Endodermal cell (in vitro differentiated cells): ENCODE measurements at regions not wholly inside any gene's neighbourhood (a gene's known extent, or its start where the extent isn't known, plus 50 kb on each side); places are given as distances from the start of the nearest gene placed in this dataset.

Experiments used
- DNase-seq: peaks from one replicate; pipeline ENCODE4 v3.0.0-alpha.2; 2017
- H3K27ac ChIP-seq: 2 replicates; pipeline ENCODE4 v1.5.1; 2013; ENCODE audit warnings: mild to moderate bottlenecking, low read depth, low read length, moderate library complexity
- H3K27me3 ChIP-seq: 2 replicates; pipeline ENCODE4 v1.6.1; 2013; ENCODE audit warnings: mild to moderate bottlenecking, low read length, moderate library complexity; ENCODE audit not compliant: insufficient read depth, control insufficient read depth, poor library complexity, severe bottlenecking
- H3K36me3 ChIP-seq: 2 replicates; pipeline ENCODE4 v1.7.0; 2013; ENCODE audit warnings: mild to moderate bottlenecking, low read length, moderate library complexity; ENCODE audit not compliant: control insufficient read depth, insufficient read depth
- H3K4me1 ChIP-seq: one replicate; pipeline ENCODE4 v1.7.0; 2013; ENCODE audit warnings: low read length; ENCODE audit not compliant: control insufficient read depth, insufficient read depth
- H3K4me3 ChIP-seq: 2 replicates; pipeline ENCODE4 v1.5.1; 2013; ENCODE audit warnings: mild to moderate bottlenecking, low read length, moderate library complexity
- H3K9ac ChIP-seq: 2 replicates; pipeline ENCODE4 v1.6.1; 2013; ENCODE audit warnings: mild to moderate bottlenecking, low read length, moderate library complexity; ENCODE audit not compliant: poor library complexity, severe bottlenecking; ENCODE audit errors: extremely low read depth
- H3K9me3 ChIP-seq: 2 replicates; pipeline ENCODE4 v1.6.1; 2013; ENCODE audit warnings: mild to moderate bottlenecking, low read length, moderate library complexity; ENCODE audit not compliant: control insufficient read depth
- H3K27ac Mint-ChIP-seq: 2 replicates; pipeline ENCODE4 v1.8.0; 2020; ENCODE audit warnings: mixed read lengths
- H3K27me3 Mint-ChIP-seq: 2 replicates; pipeline ENCODE4 v1.8.0; 2021; ENCODE audit warnings: mild to moderate bottlenecking, mixed read lengths; ENCODE audit not compliant: insufficient read depth
- H3K36me3 Mint-ChIP-seq: 2 replicates; pipeline ENCODE4 v1.8.0; 2020; ENCODE audit warnings: low read depth, mixed read lengths
- H3K4me1 Mint-ChIP-seq: 2 replicates; pipeline ENCODE4 v1.8.0; 2020; ENCODE audit warnings: mixed read lengths
- H3K4me3 Mint-ChIP-seq: 2 replicates; pipeline ENCODE4 v1.8.0; 2020; ENCODE audit warnings: mild to moderate bottlenecking, moderate library complexity, mixed read lengths
- H3K9me3 Mint-ChIP-seq: 2 replicates; pipeline ENCODE4 v1.8.0; 2020; ENCODE audit warnings: mild to moderate bottlenecking, mixed read lengths
- CTCF ChIP-seq: fragments of 200-600 bp; sonication (generic); conservative IDR thresholded peaks from 2 replicates; pipeline ENCODE4 v1.5.0; 2021; ENCODE audit warnings: antibody characterized with exemption, mild to moderate bottlenecking
- WGBS, 2 experiments: methylation state at CpG; one replicate each; pipeline versions ENCODE4 v1.1.5 to v1.1.7; 2013; ENCODE audit warnings: missing lambda C conversion rate in 2 of 2, mixed read lengths in 1 of 2; ENCODE audit not compliant: insufficient coverage in 1 of 2, insufficient read length in 1 of 2; 5-methylcytosine and 5-hydroxymethylcytosine counted together

GRCh38 chr5:53277491-53277890 is 167.9 kb upstream of the MOCS2 start:
- Mint-ChIP-seq H3K27ac (no peak overlapping the region), H3K4me3 (no peak overlapping the region), H3K9me3 (peaks cover 7% of the 10 kb centered on the region), H3K36me3 (no peaks in the 10 kb centered on the region), H3K27me3 (no peaks in the 10 kb centered on the region), H3K4me1 (no peaks in the 10 kb centered on the region)
- DNase-seq = no peak
- Histone ChIP-seq H3K36me3 (no peaks in the 10 kb centered on the region), H3K27me3 (no peaks in the 10 kb centered on the region), H3K27ac (no peak overlapping the region), H3K4me3 (no peak overlapping the region), H3K9ac (no peak overlapping the region), H3K9me3 (no peaks in the 10 kb centered on the region), H3K4me1 (no peaks in the 10 kb centered on the region)
- TF ChIP-seq CTCF = no peak
- 86% methylated on average over 1 of the region's 1 CpG; no CpG with 5 or more reads in 1 of the 2 experiments for WGBS, 2 experiments

GRCh38 chr5:53287573-53287972 is 178.0 kb upstream of the MOCS2 start:
- peaks cover 9% of the 10 kb centered on the region for H3K4me1 ChIP-seq
- no peaks in the 10 kb centered on the region for H3K36me3 Mint-ChIP-seq
- TF ChIP-seq CTCF = no peak
- no peak overlapping the region for H3K4me3 Mint-ChIP-seq
- DNase-seq = no peak
- H3K9me3 Mint-ChIP-seq = peaks cover 10% of the 10 kb centered on the region
- H3K9me3 ChIP-seq = peaks cover 14% of the 10 kb centered on the region
- H3K4me1 Mint-ChIP-seq = peaks cover 8% of the 10 kb centered on the region
- no peaks in the 10 kb centered on the region for H3K27me3 ChIP-seq
- H3K27me3 Mint-ChIP-seq = no peaks in the 10 kb centered on the region
- H3K4me3 ChIP-seq = no peak overlapping the region
- H3K9ac ChIP-seq = no peak overlapping the region
- H3K27ac ChIP-seq = no peak overlapping the region
- H3K27ac Mint-ChIP-seq = no peak overlapping the region
- H3K36me3 ChIP-seq = no peaks in the 10 kb centered on the region

DNA sequence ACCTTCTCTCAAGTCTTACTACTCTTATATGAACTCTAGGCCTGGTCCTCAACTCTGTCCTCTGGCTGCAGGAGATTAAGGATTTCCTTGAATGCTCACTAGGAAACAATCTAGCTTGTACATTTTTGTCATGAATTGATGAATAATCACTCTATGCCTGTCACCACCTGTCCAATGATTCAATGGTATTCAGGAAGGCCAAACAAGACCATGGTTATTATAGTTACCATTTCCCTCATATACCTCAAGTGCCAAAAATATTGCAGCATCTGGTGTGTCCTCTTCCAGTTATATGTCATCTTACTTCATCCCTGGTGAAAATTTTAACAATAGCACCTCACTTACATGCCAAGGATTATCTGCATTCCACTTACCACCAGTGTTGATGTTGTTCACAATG is 179.0 kb upstream of the MOCS2 start:
- no peak overlapping the region for H3K27ac Mint-ChIP-seq
- H3K4me3 Mint-ChIP-seq = no peak overlapping the region
- no peaks in the 10 kb centered on the region for H3K27me3 ChIP-seq
- H3K4me3 ChIP-seq = no peak overlapping the region
- H3K9me3 Mint-ChIP-seq = peaks cover 10% of the 10 kb centered on the region
- H3K36me3 ChIP-seq = no peaks in the 10 kb centered on the region
- H3K27ac ChIP-seq = no peak overlapping the region
- peaks cover 14% of the 10 kb centered on the region for H3K9me3 ChIP-seq
- no peaks in the 10 kb centered on the region for H3K27me3 Mint-ChIP-seq
- DNase-seq = no peak
- H3K36me3 Mint-ChIP-seq = no peaks in the 10 kb centered on the region
- no peak for TF ChIP-seq CTCF
- peaks cover 8% of the 10 kb centered on the region for H3K4me1 Mint-ChIP-seq
- H3K4me1 ChIP-seq = peaks cover 9% of the 10 kb centered on the region
- no peak overlapping the region for H3K9ac ChIP-seq
